HG02588 (cell line): ENCODE measurements at regions not wholly inside any gene's neighbourhood (a gene's known extent, or its start where the extent isn't known, plus 50 kb on each side); places are given as distances from the start of the nearest gene placed in this dataset.

ENCODE experiments used
- ATAC-seq: cut with Tn5 transposase; IDR thresholded peaks from one replicate; pipeline ENCODE4 v1.9.1; 2021; ENCODE audit warnings: mild to moderate bottlenecking, moderate library complexity; ENCODE audit not compliant: unreplicated experiment

GRCh38 chrX:109841869-109842579 lies 109.0 kb upstream of the ACSL4 start:
- no peak for ATAC-seq

GRCh38 chrX:109842611-109843010 lies 109.6 kb upstream of the ACSL4 start:
- no peak for ATAC-seq

- ATAC-seq = peak; percentile 64
Observed at GRCh38 chrX:109843963-109844751, 111.1 kb upstream of the ACSL4 start.

GRCh38 chrX:109844986-109845385 lies 111.9 kb upstream of the ACSL4 start:
- ATAC-seq = no peak

GRCh38 chrX:109845996-109846395 lies 112.9 kb upstream of the ACSL4 start:
- no peak for ATAC-seq

GRCh38 chrX:109847257-109848187 lies 114.5 kb upstream of the ACSL4 start:
- no peak for ATAC-seq

GRCh38 chrX:109848461-109849050 lies 115.5 kb upstream of the ACSL4 start:
- peak; percentile 84 for ATAC-seq

GRCh38 chrX:109854096-109854495 lies 121.0 kb upstream of the ACSL4 start:
- no peak for ATAC-seq

GRCh38 chrX:109855501-109855900 lies 122.4 kb upstream of the ACSL4 start:
- ATAC-seq = no peak

- no peak for ATAC-seq
Observed at GRCh38 chrX:109856974-109857373, 123.9 kb upstream of the ACSL4 start.

- no peak for ATAC-seq
Observed at GRCh38 chrX:109857584-109858228, 124.6 kb upstream of the ACSL4 start.

- no peak for ATAC-seq
Observed at GRCh38 chrX:109858602-109859341, 125.7 kb upstream of the ACSL4 start.

GRCh38 chrX:109859651-109860050 lies 126.6 kb upstream of the ACSL4 start:
- ATAC-seq = no peak

- no peak for ATAC-seq
Observed at GRCh38 chrX:109862433-109862832, 129.4 kb upstream of the ACSL4 start.

GRCh38 chrX:109863811-109864210 lies 130.8 kb upstream of the ACSL4 start:
- ATAC-seq = no peak

GRCh38 chrX:109871121-109871888 lies 131.6 kb upstream of the TMEM164 start:
- no peak for ATAC-seq

- no peak for ATAC-seq
Observed at GRCh38 chrX:109872021-109872732, 130.7 kb upstream of the TMEM164 start.

- no peak for ATAC-seq
Observed at GRCh38 chrX:109873574-109873973, 129.3 kb upstream of the TMEM164 start.
